GM12865 (cell line): ENCODE measurements at regions not wholly inside any gene's neighbourhood (a gene's known extent, or its start where the extent isn't known, plus 50 kb on each side); places are given as distances from the start of the nearest gene placed in this dataset.

ENCODE experiments used
- DNase-seq: peaks from one replicate; pipeline ENCODE4 v3.0.0; 2010; ENCODE audit warnings: low read depth
- H3K4me3 ChIP-seq: 2 replicates; pipeline ENCODE4 v1.5.1; 2011; ENCODE audit warnings: mild to moderate bottlenecking, low read depth, low read length, control low read depth
- TF ChIP-seq, protein P1 (sequence below): IDR thresholded peaks from 2 replicates; pipeline ENCODE4 v1.5.1; 2011; ENCODE audit warnings: low read length, control low read depth, low read depth, inconsistent platforms; ENCODE audit not compliant: insufficient read depth; ENCODE audit errors: missing control alignments

DNA sequence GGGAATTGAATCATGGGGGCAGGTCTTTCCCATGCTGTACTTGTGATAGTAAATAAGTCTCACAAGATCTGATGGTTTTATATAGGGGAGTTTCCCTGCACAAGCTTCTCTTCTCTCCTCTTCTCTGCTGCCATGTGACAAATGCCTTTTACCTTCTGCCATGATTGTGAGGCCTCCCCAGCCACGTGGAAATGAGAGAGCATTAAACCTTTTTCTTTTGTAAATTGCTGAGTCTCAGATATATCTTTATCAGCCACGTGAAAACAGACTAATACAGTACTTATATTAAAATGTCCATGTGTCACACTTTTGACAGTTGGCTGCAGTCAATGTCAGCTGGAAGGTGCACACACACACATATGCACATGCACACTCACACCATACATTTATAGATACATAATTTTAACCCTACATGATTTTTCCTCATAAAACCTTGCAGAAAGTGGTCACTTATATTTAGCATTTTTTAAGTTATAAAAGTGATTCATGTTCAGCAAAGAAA, 128.9 kb downstream of the OTOR start:
- TF ChIP-seq, protein P1, sequence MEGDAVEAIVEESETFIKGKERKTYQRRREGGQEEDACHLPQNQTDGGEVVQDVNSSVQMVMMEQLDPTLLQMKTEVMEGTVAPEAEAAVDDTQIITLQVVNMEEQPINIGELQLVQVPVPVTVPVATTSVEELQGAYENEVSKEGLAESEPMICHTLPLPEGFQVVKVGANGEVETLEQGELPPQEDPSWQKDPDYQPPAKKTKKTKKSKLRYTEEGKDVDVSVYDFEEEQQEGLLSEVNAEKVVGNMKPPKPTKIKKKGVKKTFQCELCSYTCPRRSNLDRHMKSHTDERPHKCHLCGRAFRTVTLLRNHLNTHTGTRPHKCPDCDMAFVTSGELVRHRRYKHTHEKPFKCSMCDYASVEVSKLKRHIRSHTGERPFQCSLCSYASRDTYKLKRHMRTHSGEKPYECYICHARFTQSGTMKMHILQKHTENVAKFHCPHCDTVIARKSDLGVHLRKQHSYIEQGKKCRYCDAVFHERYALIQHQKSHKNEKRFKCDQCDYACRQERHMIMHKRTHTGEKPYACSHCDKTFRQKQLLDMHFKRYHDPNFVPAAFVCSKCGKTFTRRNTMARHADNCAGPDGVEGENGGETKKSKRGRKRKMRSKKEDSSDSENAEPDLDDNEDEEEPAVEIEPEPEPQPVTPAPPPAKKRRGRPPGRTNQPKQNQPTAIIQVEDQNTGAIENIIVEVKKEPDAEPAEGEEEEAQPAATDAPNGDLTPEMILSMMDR, result no peak
- H3K4me3 ChIP-seq, result no peak overlapping the region
- DNase-seq, result no peak

DNA sequence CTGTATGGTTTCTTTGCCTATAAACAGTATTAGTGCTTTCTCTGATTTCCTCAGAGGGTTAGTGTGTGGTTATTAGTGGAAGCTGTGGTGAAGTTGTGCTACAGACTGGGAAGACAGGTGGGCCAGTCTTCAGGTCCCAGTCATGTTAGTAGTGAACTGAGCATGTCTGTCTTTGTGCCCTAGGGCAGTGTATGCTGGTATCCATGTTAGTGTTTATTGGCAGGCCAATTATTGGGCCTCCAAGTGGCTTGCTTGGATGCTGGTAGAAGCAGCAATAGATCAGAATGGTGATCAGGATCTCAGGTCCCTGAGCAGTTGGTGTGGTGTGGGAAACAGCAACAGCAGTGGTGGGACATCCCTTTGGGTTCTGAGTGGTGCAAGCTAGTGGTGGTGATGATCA, 137.6 kb downstream of the OTOR start:
- no peak overlapping the region for H3K4me3 ChIP-seq
- TF ChIP-seq, protein P1, result no peak
- no peak for DNase-seq

DNA sequence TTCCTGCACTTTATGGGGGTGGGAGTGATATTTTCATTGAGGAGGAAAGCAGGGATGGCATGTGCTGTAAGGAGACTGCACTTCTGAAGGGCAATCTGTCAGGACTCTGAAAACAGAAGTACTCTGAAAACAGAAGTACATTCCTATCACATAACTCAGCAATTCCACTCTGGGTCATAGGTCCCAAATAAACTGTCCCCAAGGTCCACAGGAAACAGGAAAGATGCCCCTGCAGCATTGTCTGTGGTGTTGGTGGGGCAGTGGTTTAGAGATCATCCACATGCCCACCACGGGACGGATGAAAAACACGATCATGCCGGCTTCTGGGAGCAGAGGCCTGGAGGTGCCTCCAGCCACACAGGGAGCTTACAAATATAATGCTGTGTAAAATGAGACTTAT, 150.3 kb downstream of the OTOR start:
- TF ChIP-seq, protein P1, result no peak
- no peak for DNase-seq
- no peak overlapping the region for H3K4me3 ChIP-seq

DNA sequence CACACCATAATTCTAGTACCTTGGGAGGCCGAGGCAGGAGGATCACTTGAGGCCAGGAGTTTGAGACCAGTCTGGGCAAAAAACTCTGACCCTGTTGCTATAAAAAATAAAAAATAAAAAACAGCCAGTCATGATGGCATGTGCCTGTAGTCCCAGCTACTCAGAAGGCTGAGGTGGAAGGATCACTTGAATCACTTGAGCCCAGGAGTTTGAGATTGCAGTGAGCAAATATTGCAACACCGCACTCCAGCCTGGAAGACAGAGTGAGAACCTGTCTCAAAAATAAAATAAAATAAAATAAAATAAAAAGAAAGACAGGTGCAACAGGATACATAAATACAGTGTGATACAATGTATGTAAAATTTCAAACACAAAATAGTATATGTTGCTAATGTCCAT, 154.5 kb downstream of the OTOR start:
- no peak for DNase-seq
- TF ChIP-seq, protein P1, result no peak
- no peak overlapping the region for H3K4me3 ChIP-seq

DNA sequence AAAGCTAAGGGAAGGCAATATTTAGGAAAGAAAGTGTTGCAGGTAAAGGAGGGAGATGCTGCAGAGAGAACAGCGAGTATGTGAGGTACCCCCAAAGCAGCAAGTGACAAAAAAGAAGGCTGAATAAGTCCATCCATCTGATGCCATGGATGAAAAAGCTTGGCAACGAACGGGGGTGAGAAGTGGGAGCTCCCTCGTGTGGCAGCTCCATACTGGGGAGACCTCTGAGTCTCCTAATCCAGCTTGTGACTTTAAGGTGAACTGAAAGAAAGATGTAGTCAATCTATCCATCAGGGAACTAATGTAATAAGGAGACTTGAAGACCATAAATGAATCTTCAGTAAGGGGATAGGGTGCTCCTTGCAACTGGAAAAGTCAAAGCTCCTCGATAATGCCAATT, 156.6 kb downstream of the OTOR start:
- no peak for DNase-seq
- no peak overlapping the region for H3K4me3 ChIP-seq
- TF ChIP-seq, protein P1, result no peak

DNA sequence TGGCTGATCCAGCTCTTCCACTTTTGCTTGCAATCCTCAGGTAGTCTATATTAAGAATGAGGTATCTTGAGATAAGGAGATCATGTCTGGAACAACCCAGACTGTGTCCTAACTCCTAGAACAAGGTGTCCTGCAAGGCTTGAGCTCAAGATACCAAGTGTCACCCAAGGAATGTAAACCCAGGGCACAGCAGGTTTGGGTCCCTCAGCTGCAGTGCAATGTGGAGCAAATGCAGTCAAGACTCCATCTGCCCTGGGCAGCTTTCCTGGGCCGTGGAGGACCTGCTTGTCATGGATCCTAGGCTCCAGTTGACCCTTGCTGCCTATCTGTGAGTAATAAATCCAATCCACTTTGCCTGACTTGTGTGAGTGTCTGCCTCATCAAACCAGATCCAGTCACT, 166.1 kb downstream of the OTOR start:
- H3K4me3 ChIP-seq, result no peak overlapping the region
- no peak for DNase-seq
- TF ChIP-seq, protein P1, result no peak

DNA sequence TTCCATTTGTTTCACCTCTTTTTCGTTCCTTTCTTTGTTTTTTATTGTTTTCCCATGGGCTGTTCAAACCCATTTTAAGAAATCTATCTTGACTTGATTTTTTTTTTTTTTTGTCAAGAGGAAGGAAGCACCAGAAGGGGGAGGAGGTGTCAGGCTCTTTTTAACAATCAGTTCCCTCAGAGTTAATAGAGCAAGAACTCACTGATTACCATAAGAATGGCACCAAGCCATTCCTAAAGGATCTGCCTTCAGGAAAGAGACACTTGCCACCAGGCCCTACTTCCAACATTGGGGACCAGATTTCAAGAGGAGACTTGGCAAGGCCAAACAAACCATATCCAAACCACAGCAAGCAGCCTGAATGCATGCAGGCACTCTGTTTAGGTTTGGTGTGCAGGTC, 168.0 kb downstream of the OTOR start:
- H3K4me3 ChIP-seq, result no peak overlapping the region
- DNase-seq, result no peak
- TF ChIP-seq, protein P1, result no peak
